ENCODE measurements at regions not wholly inside any gene's neighbourhood (a gene's known extent, or its start where the extent isn't known, plus 50 kb on each side); places are given as distances from the start of the nearest gene placed in this dataset.
A peak's percentile ranks its signal among the peaks of the same experiment; 100 is the strongest.

DNA sequence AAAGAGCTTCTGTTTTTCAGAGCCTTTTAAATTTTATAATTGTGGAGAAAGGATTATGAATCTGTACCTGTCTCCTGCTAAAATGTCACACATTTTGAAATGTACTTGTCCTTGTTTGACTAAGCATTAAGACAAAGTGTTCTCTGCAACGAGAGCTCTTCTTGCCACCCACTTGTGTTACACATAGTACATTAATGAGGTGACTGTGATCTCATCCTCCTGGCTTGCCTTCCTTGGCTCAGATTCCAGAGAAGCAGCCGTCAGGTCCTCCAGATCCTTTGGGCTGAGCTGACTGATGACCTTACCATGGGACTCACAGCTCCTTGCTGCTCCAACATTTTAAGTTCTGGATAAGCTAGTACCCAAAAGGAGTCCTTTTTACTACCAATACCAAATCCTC lies 81.4 kb downstream of the BBS10 start (continued):
- TF ChIP-seq TAF1 (IDR thresholded peaks at IDR 0.05; ENCODE audit: borderline replicate concordance, low read depth, low read length) (no peak), JUND (IDR thresholded peaks at IDR 0.05) (peak; percentile 50; the same call in 1 of the 2 replicates), EP300 (IDR thresholded peaks at IDR 0.05; ENCODE audit: borderline replicate concordance in 1 of 2, low read depth in 1 of 2, low read length in 1 of 2) (peak in 1 of 2 experiments; percentile 44; a peak in 1 of 4 replicates), TCF12 (IDR thresholded peaks at IDR 0.05) (peak; percentile 64; the same call in 1 of the 2 replicates), RFX5 (IDR thresholded peaks at IDR 0.05; ENCODE audit: low read length) (no peak), SMC3 (IDR thresholded peaks at IDR 0.05; ENCODE audit: low read depth, low read length) (peak; percentile 6; the same call in 1 of the 2 replicates), FOXM1 (IDR thresholded peaks at IDR 0.05; ENCODE audit: low read depth) (no peak), YY1 (IDR thresholded peaks at IDR 0.05; ENCODE audit: low read depth) (no peak), CHD2 (IDR thresholded peaks at IDR 0.05; ENCODE audit: low read length, partially characterized antibody) (no peak)
- TF ChIP-seq, protein P1, sequence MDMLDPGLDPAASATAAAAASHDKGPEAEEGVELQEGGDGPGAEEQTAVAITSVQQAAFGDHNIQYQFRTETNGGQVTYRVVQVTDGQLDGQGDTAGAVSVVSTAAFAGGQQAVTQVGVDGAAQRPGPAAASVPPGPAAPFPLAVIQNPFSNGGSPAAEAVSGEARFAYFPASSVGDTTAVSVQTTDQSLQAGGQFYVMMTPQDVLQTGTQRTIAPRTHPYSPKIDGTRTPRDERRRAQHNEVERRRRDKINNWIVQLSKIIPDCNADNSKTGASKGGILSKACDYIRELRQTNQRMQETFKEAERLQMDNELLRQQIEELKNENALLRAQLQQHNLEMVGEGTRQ (IDR thresholded peaks at IDR 0.05; ENCODE audit: borderline replicate concordance, low read depth, low read length), result no peak

DNA sequence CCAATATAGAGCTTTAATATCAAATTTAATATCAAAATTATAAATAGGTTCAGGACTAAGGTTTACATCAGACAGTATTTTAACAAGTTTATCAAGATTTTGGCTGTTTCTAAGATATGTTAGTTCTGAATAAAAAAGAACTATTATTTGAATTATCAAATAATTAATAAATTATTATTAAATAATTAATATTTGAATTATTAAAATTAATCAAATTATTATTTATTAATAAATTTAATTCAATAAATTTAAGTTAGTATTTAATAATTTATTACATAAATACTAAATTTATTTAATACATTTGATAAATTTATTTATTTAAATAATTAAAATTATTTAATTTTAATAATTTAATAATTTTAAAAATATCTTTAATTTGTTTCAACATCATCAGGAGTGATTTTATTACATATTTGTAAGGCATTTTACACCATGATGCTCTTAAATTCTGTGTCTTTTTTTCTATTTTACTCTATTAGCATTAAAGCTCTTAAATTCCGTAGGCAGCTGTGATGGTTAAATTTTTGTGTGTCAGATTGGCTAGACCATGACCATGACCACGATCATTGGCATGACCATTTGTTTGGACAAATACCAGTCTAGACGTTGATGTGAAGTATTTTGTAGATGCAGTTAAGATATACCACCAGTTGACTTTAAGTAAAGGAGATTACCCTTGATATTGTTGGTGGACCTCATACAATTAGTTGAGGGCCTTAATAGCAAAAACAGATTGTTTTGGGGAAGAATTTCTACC lies 82.6 kb downstream of the BBS10 start:
- H3K27me3 ChIP-seq (ENCODE audit: insufficient read depth), result no peaks in the 10 kb centered on the region
- H2AFZ ChIP-seq (ENCODE audit: low read depth), result no peak overlapping the region
- H4K20me1 ChIP-seq (ENCODE audit: insufficient read depth), result no peaks in the 10 kb centered on the region
- no peaks in the 10 kb centered on the region for H3K9me2 ChIP-seq
- CTCF ChIA-PET, result interaction anchor here (1.4 kb wide), 2 partner anchors 10 to 83 kb away, joined by 3 read pairs; no protein-coding TSS in a partner anchor
- peaks cover 85% of the 10 kb centered on the region for H3K79me2 ChIP-seq (ENCODE audit: insufficient read depth)
- no peak overlapping the region for H3K9ac ChIP-seq
- H3K4me3 ChIP-seq (ENCODE audit: low read depth in 2 of 2, low read length in 1 of 2), result no peak overlapping the region
- H3K36me3 ChIP-seq (replicated peaks in 1 of 2; ENCODE audit: control insufficient read depth in 1 of 2, insufficient read depth in 2 of 2, low read length in 1 of 2), result peaks cover 0 to 12% of the 10 kb centered on the region in 2 experiments
- peak overlapping the region; percentile 61 for H3K4me2 ChIP-seq
- TF ChIP-seq CHD2 (IDR thresholded peaks at IDR 0.05; ENCODE audit: low read length, partially characterized antibody), result no peak
- TF ChIP-seq TCF12 (IDR thresholded peaks at IDR 0.05), result peak; percentile 42; the same call in 1 of the 2 replicates
- TF ChIP-seq IRF3 (IDR thresholded peaks at IDR 0.05; ENCODE audit: low read depth, low read length), result no peak
- TF ChIP-seq, protein P2, sequence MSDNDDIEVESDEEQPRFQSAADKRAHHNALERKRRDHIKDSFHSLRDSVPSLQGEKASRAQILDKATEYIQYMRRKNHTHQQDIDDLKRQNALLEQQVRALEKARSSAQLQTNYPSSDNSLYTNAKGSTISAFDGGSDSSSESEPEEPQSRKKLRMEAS (IDR thresholded peaks at IDR 0.05; ENCODE audit: low read depth), result no peak
- no peak for TF ChIP-seq ZBTB33 (IDR thresholded peaks at IDR 0.05; ENCODE audit: borderline replicate concordance, low read depth)
- H3F3A ChIP-seq (replicated peaks; ENCODE audit: insufficient read depth), result peaks cover 41% of the 10 kb centered on the region
- POLR2A ChIA-PET, result no interaction called here
- H3K9me3 ChIP-seq, result peaks cover 10% of the 10 kb centered on the region; the same call in 1 of the 2 replicates
- 35% methylated on average over 3 of the region's 3 CpGs for WGBS (ENCODE audit: low lambda C conversion rate)
- H3K27ac ChIP-seq (ENCODE audit: low read depth in 2 of 2, low read length in 1 of 2), result peak overlapping the region; percentile 70 to 79; a peak in 3 of 4 replicates
- DNase-seq, result no peak
- H3K4me1 ChIP-seq (ENCODE audit: control insufficient read depth in 1 of 2, insufficient read depth in 2 of 2, low read depth in 1 of 2, low read length in 1 of 2), result peaks cover 0 to 23% of the 10 kb centered on the region in 2 experiments; a peak in 3 of 4 replicates
